ENCODE measurements at regions not wholly inside any gene's neighbourhood (a gene's known extent, or its start where the extent isn't known, plus 50 kb on each side); places are given as distances from the start of the nearest gene placed in this dataset.

- Histone ChIP-seq H3K36me3 (ENCODE audit: low read depth) (no peaks in the 10 kb centered on the region), H3K27ac (ENCODE audit: poor library complexity, severe bottlenecking) (no peak overlapping the region), H3K9me3 (ENCODE audit: severe bottlenecking) (no peaks in the 10 kb centered on the region), H3K4me1 (ENCODE audit: insufficient read depth, poor library complexity, severe bottlenecking) (no peaks in the 10 kb centered on the region), H3K27me3 (ENCODE audit: insufficient read depth, poor library complexity, severe bottlenecking) (no peaks in the 10 kb centered on the region), H3K4me3 (ENCODE audit: severe bottlenecking) (no peak overlapping the region)
- DNase-seq (ENCODE audit: low spot score) (no peak), ATAC-seq (ENCODE audit: low read depth) (no peak)
- TF ChIP-seq CTCF (IDR thresholded peaks at IDR 0.05; ENCODE audit: poor library complexity, severe bottlenecking), result no peak
These were observed 282.5 kb downstream of the CTTN start for GRCh38 chr11:70680781-70681281.

GRCh38 chr11:70682056-70682455 is 283.7 kb downstream of the CTTN start:
- Histone ChIP-seq H3K4me3 (ENCODE audit: severe bottlenecking) (no peak overlapping the region), H3K27ac (ENCODE audit: poor library complexity, severe bottlenecking) (no peak overlapping the region), H3K36me3 (ENCODE audit: low read depth) (no peaks in the 10 kb centered on the region), H3K9me3 (ENCODE audit: severe bottlenecking) (no peaks in the 10 kb centered on the region), H3K27me3 (ENCODE audit: insufficient read depth, poor library complexity, severe bottlenecking) (no peaks in the 10 kb centered on the region), H3K4me1 (ENCODE audit: insufficient read depth, poor library complexity, severe bottlenecking) (no peaks in the 10 kb centered on the region)
- ATAC-seq (ENCODE audit: low read depth), result no peak
- no peak for DNase-seq (ENCODE audit: low spot score)
- no peak for TF ChIP-seq CTCF (IDR thresholded peaks at IDR 0.05; ENCODE audit: poor library complexity, severe bottlenecking)

- no peak for ATAC-seq (ENCODE audit: low read depth)
- no peak for TF ChIP-seq CTCF (IDR thresholded peaks at IDR 0.05; ENCODE audit: poor library complexity, severe bottlenecking)
These were observed 284.4 kb downstream of the CTTN start for GRCh38 chr11:70682760-70683159.

GRCh38 chr11:70687716-70688115 is 289.4 kb downstream of the CTTN start:
- H3K27ac ChIP-seq (ENCODE audit: poor library complexity, severe bottlenecking), result no peak overlapping the region
- DNase-seq (ENCODE audit: low spot score), result no peak
- no peak overlapping the region for H3K4me3 ChIP-seq (ENCODE audit: severe bottlenecking)
- TF ChIP-seq CTCF (IDR thresholded peaks at IDR 0.05; ENCODE audit: poor library complexity, severe bottlenecking), result no peak
- no peaks in the 10 kb centered on the region for H3K36me3 ChIP-seq (ENCODE audit: low read depth)
- no peaks in the 10 kb centered on the region for H3K4me1 ChIP-seq (ENCODE audit: insufficient read depth, poor library complexity, severe bottlenecking)
- H3K27me3 ChIP-seq (ENCODE audit: insufficient read depth, poor library complexity, severe bottlenecking), result no peaks in the 10 kb centered on the region
- no peaks in the 10 kb centered on the region for H3K9me3 ChIP-seq (ENCODE audit: severe bottlenecking)
- ATAC-seq (ENCODE audit: low read depth), result no peak

More at GRCh38 chr11:70682760-70683159, 284.4 kb downstream of the CTTN start:
- no peak overlapping the region for H3K27ac ChIP-seq (ENCODE audit: poor library complexity, severe bottlenecking)
- no peak overlapping the region for H3K4me3 ChIP-seq (ENCODE audit: severe bottlenecking)
- H3K36me3 ChIP-seq (ENCODE audit: low read depth), result no peaks in the 10 kb centered on the region
- H3K27me3 ChIP-seq (ENCODE audit: insufficient read depth, poor library complexity, severe bottlenecking), result no peaks in the 10 kb centered on the region
- H3K4me1 ChIP-seq (ENCODE audit: insufficient read depth, poor library complexity, severe bottlenecking), result no peaks in the 10 kb centered on the region
- no peaks in the 10 kb centered on the region for H3K9me3 ChIP-seq (ENCODE audit: severe bottlenecking)
- no peak for DNase-seq (ENCODE audit: low spot score)

GRCh38 chr11:70688142-70688541 is 289.8 kb downstream of the CTTN start:
- no peaks in the 10 kb centered on the region for H3K27me3 ChIP-seq (ENCODE audit: insufficient read depth, poor library complexity, severe bottlenecking)
- H3K36me3 ChIP-seq (ENCODE audit: low read depth), result no peaks in the 10 kb centered on the region
- ATAC-seq (ENCODE audit: low read depth), result no peak
- H3K4me3 ChIP-seq (ENCODE audit: severe bottlenecking), result no peak overlapping the region
- no peak for DNase-seq (ENCODE audit: low spot score)
- H3K4me1 ChIP-seq (ENCODE audit: insufficient read depth, poor library complexity, severe bottlenecking), result no peaks in the 10 kb centered on the region
- H3K9me3 ChIP-seq (ENCODE audit: severe bottlenecking), result no peaks in the 10 kb centered on the region
- no peak overlapping the region for H3K27ac ChIP-seq (ENCODE audit: poor library complexity, severe bottlenecking)
- TF ChIP-seq CTCF (IDR thresholded peaks at IDR 0.05; ENCODE audit: poor library complexity, severe bottlenecking), result no peak

Data from RWPE2 (cell line).